Activated CD4-positive, alpha-beta T cell treated with anti-CD3 and anti-CD28 coated beads, Interleukin-2, amount 10 ng/mL, durations not matched to agents 7 days and 5 days (primary cell): ENCODE measurements at regions not wholly inside any gene's neighbourhood (a gene's known extent, or its start where the extent isn't known, plus 50 kb on each side); places are given as distances from the start of the nearest gene placed in this dataset.

Experiments
- CTCF ChIA-PET: fragments of 350-600 bp; sonication (Branson Sonifier 250); formaldehyde crosslinking; loops from one replicate; lab custom pipeline; 2021; ENCODE audit warnings: antibody characterized with exemption; lab: Charles Lee
- POLR2A ChIA-PET: fragments of 350-600 bp; sonication (Branson Sonifier 250); formaldehyde crosslinking; loops from one replicate; lab custom pipeline; 2021; ENCODE audit warnings: antibody characterized with exemption; lab: Charles Lee
- DNase-seq: peaks from one replicate; pipeline ENCODE4 v3.0.0-alpha.2; 2020
- H3K27ac Mint-ChIP-seq: one replicate; pipeline ENCODE4 v1.8.0; 2021; ENCODE audit warnings: mild to moderate bottlenecking, moderate library complexity, mixed read lengths
- H3K27me3 Mint-ChIP-seq: one replicate; pipeline ENCODE4 v1.8.0; 2021; ENCODE audit warnings: mixed read lengths
- H3K36me3 Mint-ChIP-seq: one replicate; pipeline ENCODE4 v1.8.0; 2021; ENCODE audit warnings: low read depth, mixed read lengths
- H3K4me1 Mint-ChIP-seq: one replicate; pipeline ENCODE4 v1.8.0; 2021; ENCODE audit warnings: mixed read lengths
- H3K4me3 Mint-ChIP-seq: one replicate; pipeline ENCODE4 v1.8.0; 2021; ENCODE audit warnings: mild to moderate bottlenecking, moderate library complexity, mixed read lengths
- H3K9me3 Mint-ChIP-seq: one replicate; pipeline ENCODE4 v1.8.0; 2021; ENCODE audit warnings: mixed read lengths

- ChIA-PET POLR2A (no interaction called here), CTCF (interaction anchor here (1.5 kb wide), 1 partner anchor 16 kb away, joined by 3 read pairs; no protein-coding TSS in a partner anchor)
- no peaks in the 10 kb centered on the region for H3K36me3 Mint-ChIP-seq
- no peak for DNase-seq
- H3K4me3 Mint-ChIP-seq, result no peak overlapping the region
- H3K27me3 Mint-ChIP-seq, result no peaks in the 10 kb centered on the region
- no peaks in the 10 kb centered on the region for H3K9me3 Mint-ChIP-seq
- H3K4me1 Mint-ChIP-seq, result no peaks in the 10 kb centered on the region
- H3K27ac Mint-ChIP-seq, result no peak overlapping the region
These were observed 241.3 kb downstream of the RBFOX3 start for GRCh38 chr17:79369532-79369931.

GRCh38 chr17:79369001-79369400 lies 241.8 kb downstream of the RBFOX3 start:
- POLR2A ChIA-PET, result no interaction called here
- H3K27me3 Mint-ChIP-seq, result no peaks in the 10 kb centered on the region
- H3K4me1 Mint-ChIP-seq, result no peaks in the 10 kb centered on the region

GRCh38 chr17:79368521-79368920 lies 242.3 kb downstream of the RBFOX3 start:
- no peaks in the 10 kb centered on the region for H3K9me3 Mint-ChIP-seq
- no peaks in the 10 kb centered on the region for H3K4me1 Mint-ChIP-seq
- no peak overlapping the region for H3K4me3 Mint-ChIP-seq
- no peaks in the 10 kb centered on the region for H3K36me3 Mint-ChIP-seq
- H3K27ac Mint-ChIP-seq, result no peak overlapping the region
- no peak for DNase-seq
- no peaks in the 10 kb centered on the region for H3K27me3 Mint-ChIP-seq
- POLR2A ChIA-PET, result no interaction called here
- CTCF ChIA-PET, result interaction anchor here (1.5 kb wide), 1 partner anchor 17 kb away, joined by 3 read pairs; no protein-coding TSS in a partner anchor

More at GRCh38 chr17:79369001-79369400, 241.8 kb downstream of the RBFOX3 start:
- DNase-seq, result no peak
- Mint-ChIP-seq H3K27ac (no peak overlapping the region), H3K4me3 (no peak overlapping the region), H3K9me3 (no peaks in the 10 kb centered on the region), H3K36me3 (no peaks in the 10 kb centered on the region)
- CTCF ChIA-PET, result interaction anchor here (1.5 kb wide), 1 partner anchor 17 kb away, joined by 3 read pairs; no protein-coding TSS in a partner anchor

GRCh38 chr17:79366988-79367571 lies 243.8 kb downstream of the RBFOX3 start:
- no peak overlapping the region for H3K4me3 Mint-ChIP-seq
- no peak overlapping the region for H3K27ac Mint-ChIP-seq
- ChIA-PET CTCF (no interaction called here), POLR2A (no interaction called here)
- no peak for DNase-seq
- no peaks in the 10 kb centered on the region for H3K9me3 Mint-ChIP-seq
- no peaks in the 10 kb centered on the region for H3K27me3 Mint-ChIP-seq
- H3K36me3 Mint-ChIP-seq, result no peaks in the 10 kb centered on the region
- H3K4me1 Mint-ChIP-seq, result no peaks in the 10 kb centered on the region

- Mint-ChIP-seq H3K36me3 (no peaks in the 10 kb centered on the region), H3K27ac (no peak overlapping the region), H3K9me3 (no peaks in the 10 kb centered on the region), H3K4me3 (no peak overlapping the region), H3K27me3 (no peaks in the 10 kb centered on the region), H3K4me1 (no peaks in the 10 kb centered on the region)
- ChIA-PET CTCF (interaction anchor here (0.6 kb wide), 1 partner anchor 26 kb away, joined by 3 read pairs; no protein-coding TSS in a partner anchor), POLR2A (no interaction called here)
- DNase-seq, result no peak
These were observed 244.7 kb downstream of the RBFOX3 start for GRCh38 chr17:79365836-79366770.

- CTCF ChIA-PET, result no interaction called here
- H3K27me3 Mint-ChIP-seq, result no peaks in the 10 kb centered on the region
- DNase-seq, result no peak
- no peak overlapping the region for H3K27ac Mint-ChIP-seq
- no peaks in the 10 kb centered on the region for H3K36me3 Mint-ChIP-seq
- POLR2A ChIA-PET, result no interaction called here
- H3K4me1 Mint-ChIP-seq, result no peaks in the 10 kb centered on the region
- no peak overlapping the region for H3K4me3 Mint-ChIP-seq
- H3K9me3 Mint-ChIP-seq, result no peaks in the 10 kb centered on the region
These were observed 245.5 kb downstream of the RBFOX3 start for GRCh38 chr17:79365351-79365750.

GRCh38 chr17:79364315-79365094 lies 246.3 kb downstream of the RBFOX3 start:
- POLR2A ChIA-PET, result no interaction called here

GRCh38 chr17:79363552-79364275 lies 247.1 kb downstream of the RBFOX3 start:
- no peak for DNase-seq
- POLR2A ChIA-PET, result no interaction called here
- Mint-ChIP-seq H3K4me3 (no peak overlapping the region), H3K27me3 (no peaks in the 10 kb centered on the region), H3K36me3 (no peaks in the 10 kb centered on the region), H3K9me3 (no peaks in the 10 kb centered on the region), H3K27ac (no peak overlapping the region), H3K4me1 (no peaks in the 10 kb centered on the region)
- CTCF ChIA-PET, result no interaction called here

More at GRCh38 chr17:79364315-79365094, 246.3 kb downstream of the RBFOX3 start:
- Mint-ChIP-seq H3K36me3 (no peaks in the 10 kb centered on the region), H3K9me3 (no peaks in the 10 kb centered on the region), H3K27me3 (no peaks in the 10 kb centered on the region), H3K27ac (no peak overlapping the region), H3K4me1 (no peaks in the 10 kb centered on the region), H3K4me3 (no peak overlapping the region)
- CTCF ChIA-PET, result no interaction called here
- no peak for DNase-seq

- DNase-seq, result no peak
- no peaks in the 10 kb centered on the region for H3K4me1 Mint-ChIP-seq
- no peaks in the 10 kb centered on the region for H3K36me3 Mint-ChIP-seq
- H3K27me3 Mint-ChIP-seq, result no peaks in the 10 kb centered on the region
- ChIA-PET CTCF (no interaction called here), POLR2A (no interaction called here)
- no peak overlapping the region for H3K27ac Mint-ChIP-seq
- H3K4me3 Mint-ChIP-seq, result no peak overlapping the region
- no peaks in the 10 kb centered on the region for H3K9me3 Mint-ChIP-seq
These were observed 248.0 kb downstream of the RBFOX3 start for GRCh38 chr17:79362772-79363305.

- no peak overlapping the region for H3K27ac Mint-ChIP-seq
- CTCF ChIA-PET, result no interaction called here
- no peak overlapping the region for H3K4me3 Mint-ChIP-seq
- H3K9me3 Mint-ChIP-seq, result no peaks in the 10 kb centered on the region
- H3K4me1 Mint-ChIP-seq, result no peaks in the 10 kb centered on the region
- H3K27me3 Mint-ChIP-seq, result no peaks in the 10 kb centered on the region
- no peak for DNase-seq
- POLR2A ChIA-PET, result no interaction called here
- no peaks in the 10 kb centered on the region for H3K36me3 Mint-ChIP-seq
These were observed 248.7 kb downstream of the RBFOX3 start for GRCh38 chr17:79361873-79362771.

- ChIA-PET CTCF (interaction anchor here (0.7 kb wide), 1 partner anchor 184 kb away, joined by 3 read pairs; no protein-coding TSS in a partner anchor), POLR2A (no interaction called here)
- no peak overlapping the region for H3K4me3 Mint-ChIP-seq
- no peaks in the 10 kb centered on the region for H3K4me1 Mint-ChIP-seq
- DNase-seq, result no peak
- H3K36me3 Mint-ChIP-seq, result no peaks in the 10 kb centered on the region
- H3K27ac Mint-ChIP-seq, result no peak overlapping the region
- H3K9me3 Mint-ChIP-seq, result no peaks in the 10 kb centered on the region
- no peaks in the 10 kb centered on the region for H3K27me3 Mint-ChIP-seq
These were observed 249.6 kb downstream of the RBFOX3 start for GRCh38 chr17:79361221-79361734.
